ENCODE measurements at regions not wholly inside any gene's neighbourhood (a gene's known extent, or its start where the extent isn't known, plus 50 kb on each side); places are given as distances from the start of the nearest gene placed in this dataset.

DNA sequence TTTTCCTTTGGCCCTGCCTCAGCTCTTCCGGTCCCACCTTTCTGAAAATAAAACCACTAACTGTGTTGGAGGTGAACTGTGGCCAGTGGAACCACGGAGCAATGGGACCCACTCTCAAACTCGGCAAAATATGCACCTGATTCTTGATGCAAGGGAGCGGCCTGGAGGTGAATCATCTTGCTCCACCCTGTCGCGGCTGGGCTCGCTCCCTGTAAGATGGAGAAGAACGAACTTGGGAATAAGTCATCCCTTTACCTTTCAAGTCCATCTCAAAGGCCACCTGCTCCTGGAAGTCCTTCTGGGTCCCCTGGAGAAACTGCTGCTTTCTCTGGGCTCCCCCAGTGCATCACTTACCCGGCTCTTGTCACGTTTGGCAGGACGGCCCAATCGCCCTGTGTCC, 309.9 kb downstream of the BCL11B start:
- DNase-seq (ENCODE audit: missing footprints): no peak
- intact Hi-C loops (cut with DNase I): no loop called here
- no peak for ATAC-seq

- no peak for ATAC-seq
- no peak for DNase-seq (ENCODE audit: missing footprints)
- intact Hi-C loops (cut with DNase I): no loop called here
Observed at GRCh38 chr14:98963610-98964009, 308.4 kb downstream of the BCL11B start.

DNA sequence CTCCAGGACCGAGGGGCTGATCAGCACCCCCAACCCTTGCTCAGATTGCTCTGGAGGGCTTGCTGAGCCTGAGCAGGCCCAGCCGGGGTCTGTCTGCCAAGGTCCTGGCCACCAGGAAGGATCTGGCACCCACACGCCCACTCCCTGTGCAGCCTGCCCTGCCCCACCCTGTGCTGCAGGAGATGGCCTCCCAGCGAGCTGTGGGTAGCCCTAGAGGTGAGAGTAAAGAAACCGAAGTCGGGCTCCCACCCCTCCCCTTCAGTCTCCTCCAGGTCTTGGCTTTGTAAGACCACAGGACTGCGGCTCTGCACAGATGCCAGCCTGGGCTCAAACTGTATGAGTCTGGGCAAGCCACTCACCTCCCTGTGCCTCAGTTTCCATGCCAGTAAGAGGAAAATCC, 307.8 kb downstream of the BCL11B start:
- no peak for ATAC-seq
- no peak for DNase-seq (ENCODE audit: missing footprints)
- intact Hi-C loops (cut with DNase I): no loop called here

DNA sequence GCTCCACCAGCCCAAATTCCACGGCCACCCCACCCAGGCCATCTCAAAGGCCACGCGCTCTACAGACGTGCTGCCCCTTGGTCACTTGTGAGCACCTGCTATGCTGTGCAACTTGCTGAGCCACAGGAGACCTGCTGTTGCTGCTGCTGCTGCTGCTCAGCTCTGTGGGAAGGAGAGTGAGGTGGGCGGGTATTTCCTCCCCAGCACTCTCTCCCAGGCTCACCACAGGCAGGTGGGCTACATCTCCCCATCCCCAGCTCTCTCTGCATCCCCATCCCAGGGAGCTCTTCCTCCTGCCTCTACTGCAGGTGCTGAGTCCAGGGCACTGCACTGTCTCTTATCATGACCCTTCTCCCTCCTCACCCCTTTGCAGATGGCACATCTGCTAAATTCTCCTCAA, 306.9 kb downstream of the BCL11B start:
- ATAC-seq (no peak), DNase-seq (ENCODE audit: missing footprints) (no peak)
- intact Hi-C loops (cut with DNase I): no loop called here

- DNase-seq (ENCODE audit: missing footprints) (no peak), ATAC-seq (no peak)
- intact Hi-C loops (cut with DNase I): no loop called here
Observed at GRCh38 chr14:98966016-98966415, 306.0 kb downstream of the BCL11B start.

DNA sequence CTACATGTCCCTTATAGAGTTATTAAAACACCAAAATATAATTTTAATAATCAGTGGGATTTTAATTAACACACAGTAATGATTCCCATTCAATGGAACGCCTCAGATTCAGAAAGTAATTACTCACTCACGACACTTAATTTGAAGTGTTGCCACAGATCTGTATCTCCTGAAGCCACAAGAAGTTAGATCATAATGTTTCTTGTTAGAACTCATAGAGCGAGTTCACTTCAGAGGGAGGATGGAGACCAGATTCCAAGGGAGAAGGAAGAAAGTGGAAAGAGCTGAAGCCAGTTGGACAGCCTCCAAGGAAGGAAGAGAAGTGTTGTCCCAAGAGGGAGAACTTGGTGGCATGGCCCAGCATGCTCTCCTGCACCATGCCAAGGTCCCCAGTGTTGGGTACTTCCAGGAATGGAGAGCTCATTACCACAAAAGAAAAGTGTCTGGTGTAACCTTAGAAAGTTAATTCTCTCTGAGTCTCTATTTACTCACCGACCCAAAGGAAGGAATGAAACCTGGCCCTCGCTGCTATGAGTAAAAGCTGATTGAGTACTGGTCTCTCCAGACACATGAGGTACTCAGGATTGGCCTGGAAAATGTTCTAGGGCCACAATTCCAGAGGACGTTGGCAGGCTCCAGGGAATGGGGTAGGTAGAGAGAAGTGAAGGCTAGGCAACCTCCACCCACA, 305.4 kb downstream of the BCL11B start:
- intact Hi-C loops (cut with DNase I): no loop called here
- no peak for DNase-seq (ENCODE audit: missing footprints)

GRCh38 chr14:98974113-98974512, 297.9 kb downstream of the BCL11B start:
- intact Hi-C loops (cut with DNase I): no loop called here

More for the DNA sequence above, 305.4 kb downstream of the BCL11B start:
- no peak for ATAC-seq

DNA sequence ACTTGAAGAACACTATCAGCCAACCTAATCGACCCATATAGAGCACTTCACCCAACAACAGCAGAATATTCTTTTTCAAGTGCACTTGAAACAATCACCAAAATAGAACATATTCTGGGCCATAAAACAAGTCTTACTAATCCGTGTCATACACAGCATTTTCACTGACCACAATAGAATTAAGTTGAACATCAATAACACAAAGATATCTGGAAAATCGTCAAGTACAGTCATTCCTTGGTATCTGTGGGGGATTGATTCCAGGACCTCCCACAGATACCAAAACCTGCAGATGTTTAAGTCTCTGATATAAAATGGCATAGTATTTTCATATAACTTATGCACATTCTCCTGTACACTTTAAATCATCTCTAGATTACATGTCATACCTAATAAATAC, 295.7 kb downstream of the BCL11B start:
- ATAC-seq: no peak
- DNase-seq (ENCODE audit: missing footprints): no peak
- intact Hi-C loops (cut with DNase I): no loop called here

More at GRCh38 chr14:98974113-98974512, 297.9 kb downstream of the BCL11B start:
- DNase-seq (ENCODE audit: missing footprints): no peak
- no peak for ATAC-seq

- no peak for ATAC-seq
- DNase-seq (ENCODE audit: missing footprints): no peak
- intact Hi-C loops (cut with DNase I): no loop called here
Observed at GRCh38 chr14:98977451-98977850, 294.5 kb downstream of the BCL11B start.

- no peak for DNase-seq (ENCODE audit: missing footprints)
- intact Hi-C loops (cut with DNase I): no loop called here
- ATAC-seq: no peak
Observed at GRCh38 chr14:98982986-98983385, 289.0 kb downstream of the BCL11B start.

- intact Hi-C loops (cut with DNase I): no loop called here
- no peak for ATAC-seq
- DNase-seq (ENCODE audit: missing footprints): no peak
Observed at GRCh38 chr14:98984027-98984718, 287.8 kb downstream of the BCL11B start.

- intact Hi-C loops (cut with DNase I): no loop called here
- no peak for DNase-seq (ENCODE audit: missing footprints)
- ATAC-seq: no peak
Observed at GRCh38 chr14:98984719-98985041, 287.3 kb downstream of the BCL11B start.

DNA sequence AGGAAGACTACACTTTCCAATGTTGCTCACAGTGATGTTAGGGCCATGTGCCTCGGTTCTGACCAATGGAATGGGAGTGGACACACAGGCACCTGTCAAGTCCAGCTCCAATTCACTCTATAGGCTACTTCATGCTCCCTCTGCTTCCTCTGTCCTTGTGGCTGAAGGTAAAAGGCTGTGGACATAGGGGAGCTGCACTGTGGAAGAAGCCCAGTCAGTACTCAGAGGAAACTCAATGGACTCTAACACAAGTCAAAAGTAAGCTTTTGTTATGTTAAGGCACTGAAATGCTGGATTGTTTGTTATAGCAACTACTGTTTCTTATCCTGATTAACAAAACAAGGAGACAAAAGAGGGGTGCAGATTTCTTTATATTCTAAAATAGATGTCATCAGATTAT, 278.2 kb downstream of the BCL11B start:
- intact Hi-C loops (cut with DNase I): no loop called here
- no peak for ATAC-seq
- no peak for DNase-seq (ENCODE audit: missing footprints)

GRCh38 chr14:98994561-98994960, 277.4 kb downstream of the BCL11B start:
- intact Hi-C loops (cut with DNase I): no loop called here
- DNase-seq (ENCODE audit: missing footprints) (no peak), ATAC-seq (no peak)

GRCh38 chr14:98997526-98998205, 274.3 kb downstream of the BCL11B start:
- no peak for DNase-seq (ENCODE audit: missing footprints)
- ATAC-seq: no peak
- intact Hi-C loops (cut with DNase I): no loop called here

DNA sequence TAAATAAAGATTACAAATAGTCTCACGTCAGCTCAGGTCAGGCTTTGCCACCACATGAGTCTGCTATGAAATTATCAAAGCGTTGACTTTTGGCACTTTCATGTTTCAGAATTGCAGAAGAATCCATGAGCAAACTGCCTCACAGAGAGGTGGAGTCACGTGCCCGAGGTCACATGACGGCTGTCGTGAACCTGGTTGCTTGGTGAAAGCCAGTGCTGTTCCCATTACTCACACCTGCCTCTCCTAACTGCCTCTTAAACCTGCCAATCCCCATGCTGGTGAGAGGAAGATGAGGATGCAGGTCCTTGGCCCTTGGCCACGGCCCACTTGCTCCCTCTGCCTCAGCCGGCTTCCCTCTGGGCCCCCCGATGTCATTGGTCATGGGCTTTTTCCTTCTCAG, 272.7 kb downstream of the BCL11B start:
- ATAC-seq (no peak), DNase-seq (ENCODE audit: missing footprints) (no peak)
- intact Hi-C loops (cut with DNase I): no loop called here

- ATAC-seq (no peak), DNase-seq (ENCODE audit: missing footprints) (no peak)
- intact Hi-C loops (cut with DNase I): no loop called here
Observed at GRCh38 chr14:98999901-99000300, 272.1 kb downstream of the BCL11B start.

DNA sequence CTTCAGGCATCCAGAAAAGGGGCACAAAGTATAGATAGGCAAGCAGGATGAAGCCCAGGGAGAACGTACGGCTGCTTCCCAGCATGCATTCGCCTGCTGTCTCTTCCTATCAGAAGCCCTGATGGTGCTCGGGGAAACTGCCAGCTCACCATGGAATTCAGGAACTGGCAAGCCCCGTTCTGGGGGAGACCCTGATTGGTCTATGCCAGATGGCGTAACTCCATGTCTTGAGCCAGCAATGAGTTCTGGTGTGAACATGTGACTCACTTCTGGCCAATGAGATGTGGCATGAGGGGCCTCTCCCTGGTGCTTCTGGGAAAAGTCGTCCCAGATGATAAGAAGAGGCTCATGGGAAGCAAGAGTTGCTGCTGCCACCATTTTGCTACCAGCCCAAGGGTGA, 270.8 kb downstream of the BCL11B start:
- no peak for ATAC-seq
- intact Hi-C loops (cut with DNase I): no loop called here
- no peak for DNase-seq (ENCODE audit: missing footprints)

DNA sequence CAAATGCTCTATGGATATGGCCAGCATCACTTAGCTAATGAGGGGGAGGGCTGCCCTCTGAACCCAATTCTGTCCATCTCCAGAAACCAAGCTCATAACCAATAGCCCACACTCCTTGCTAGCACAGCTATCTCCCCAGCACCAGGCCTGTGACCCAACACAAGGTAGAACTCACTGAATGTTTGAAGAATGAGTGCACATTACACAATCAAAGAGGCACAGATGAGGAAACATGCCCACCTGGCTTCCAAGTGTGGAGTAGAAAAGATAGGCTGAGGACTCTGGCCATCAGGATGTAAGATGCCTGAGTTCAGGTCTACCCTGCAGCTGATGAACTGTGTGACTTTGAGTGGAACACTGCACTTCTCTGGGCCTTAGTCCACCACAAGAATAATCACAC, 268.4 kb downstream of the BCL11B start:
- DNase-seq (ENCODE audit: missing footprints): no peak
- intact Hi-C loops (cut with DNase I): no loop called here
- ATAC-seq: no peak

DNA sequence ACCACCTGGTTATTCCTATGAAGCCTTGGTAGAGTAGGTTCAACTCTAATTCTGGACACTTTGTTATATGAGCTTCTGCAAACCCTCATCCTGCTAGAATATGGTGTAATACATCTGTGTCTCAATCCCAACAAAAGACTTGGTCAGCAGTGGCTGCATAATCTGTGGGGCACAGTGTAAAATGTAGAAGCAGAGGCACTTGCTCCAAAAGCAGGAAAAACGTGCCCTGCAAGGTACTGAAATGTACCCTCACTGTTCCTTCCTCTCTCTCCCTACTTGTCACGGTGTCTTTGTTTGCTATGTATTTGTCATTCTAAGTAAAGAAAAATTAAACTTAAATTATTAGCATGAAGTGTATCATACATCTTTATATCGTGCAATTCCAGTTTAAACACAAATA, 267.9 kb downstream of the BCL11B start:
- ATAC-seq (no peak), DNase-seq (ENCODE audit: missing footprints) (no peak)
- intact Hi-C loops (cut with DNase I): no loop called here

Measured in Right ventricle myocardium inferior (tissue), 1 donor.